Neural progenitor cell (in vitro differentiated cells): ENCODE measurements at regions not wholly inside any gene's neighbourhood (a gene's known extent, or its start where the extent isn't known, plus 50 kb on each side); places are given as distances from the start of the nearest gene placed in this dataset.

ENCODE experiments used
- DNase-seq: peaks from one replicate; pipeline ENCODE4 v3.0.0-alpha.2; 2016; ENCODE audit warnings: low spot score
- H2AFZ ChIP-seq: fragments of 200-600 bp; sonication (generic); replicated peaks from 2 replicates; pipeline ENCODE4 v1.6.1; 2016; ENCODE audit warnings: antibody characterized with exemption
- H3F3A ChIP-seq: fragments of 200-600 bp; sonication (generic); 2 replicates; pipeline ENCODE4 v1.6.1; 2016; ENCODE audit warnings: antibody characterized with exemption, low read depth
- H3K27ac ChIP-seq: fragments of 200-600 bp; sonication (generic); 2 replicates; pipeline ENCODE4 v1.5.1; 2016; ENCODE audit warnings: mild to moderate bottlenecking
- H3K27me3 ChIP-seq: fragments of 200-600 bp; sonication (generic); 2 replicates; pipeline ENCODE4 v1.6.1; 2016; ENCODE audit warnings: mild to moderate bottlenecking, moderate library complexity
- H3K36me3 ChIP-seq: fragments of 200-600 bp; sonication (generic); 2 replicates; pipeline ENCODE4 v1.5.1; 2016
- H3K4me1 ChIP-seq: fragments of 200-600 bp; sonication (generic); 2 replicates; pipeline ENCODE4 v1.6.1; 2016; ENCODE audit warnings: mixed run types
- H3K4me2 ChIP-seq: fragments of 200-600 bp; sonication (generic); 2 replicates; pipeline ENCODE4 v1.6.1; 2016
- H3K4me3 ChIP-seq: fragments of 200-600 bp; sonication (generic); 2 replicates; pipeline ENCODE4 v1.5.1; 2016
- H3K79me2 ChIP-seq: fragments of 200-600 bp; sonication (generic); 2 replicates; pipeline ENCODE4 v1.6.1; 2016; ENCODE audit warnings: low read depth
- H3K9ac ChIP-seq: fragments of 200-600 bp; sonication (generic); 2 replicates; pipeline ENCODE4 v1.6.1; 2016
- H3K9me3 ChIP-seq: fragments of 200-600 bp; sonication (generic); 2 replicates; pipeline ENCODE4 v1.5.1; 2016; ENCODE audit warnings: low read depth
- H4K20me1 ChIP-seq: fragments of 200-600 bp; sonication (generic); 2 replicates; pipeline ENCODE4 v1.6.1; 2016; ENCODE audit warnings: low read depth
- H3K27ac Mint-ChIP-seq: 3 replicates; pipeline ENCODE4 v1.8.0; 2021; ENCODE audit warnings: mixed read lengths
- H3K27me3 Mint-ChIP-seq: 2 replicates; pipeline ENCODE4 v1.8.0; 2022; ENCODE audit warnings: low read depth, mild to moderate bottlenecking, inconsistent platforms, moderate library complexity, mixed read lengths; ENCODE audit not compliant: insufficient read depth
- H3K36me3 Mint-ChIP-seq: 3 replicates; pipeline ENCODE4 v1.8.0; 2021; ENCODE audit warnings: mixed read lengths
- H3K4me1 Mint-ChIP-seq: 3 replicates; pipeline ENCODE4 v1.8.0; 2021; ENCODE audit warnings: mixed read lengths
- H3K4me3 Mint-ChIP-seq: 3 replicates; pipeline ENCODE4 v1.8.0; 2021; ENCODE audit warnings: mild to moderate bottlenecking, moderate library complexity, mixed read lengths
- H3K9me3 Mint-ChIP-seq: 3 replicates; pipeline ENCODE4 v1.8.0; 2020; ENCODE audit warnings: mixed read lengths
- EZH2 ChIP-seq: fragments of 200-600 bp; sonication (generic); IDR thresholded peaks from 2 replicates; pipeline ENCODE4 v1.6.1; 2017; ENCODE audit warnings: antibody characterized with exemption, mild to moderate bottlenecking, moderate library complexity
- EZH2phosphoT487 ChIP-seq: fragments of 200-600 bp; sonication (generic); IDR thresholded peaks from 2 replicates; pipeline ENCODE4 v1.6.1; 2017; ENCODE audit warnings: antibody characterized with exemption
- TF ChIP-seq, protein P1 (sequence below): fragments of 200-600 bp; sonication (generic); IDR thresholded peaks from 2 replicates; pipeline ENCODE4 v1.5.1; 2017; ENCODE audit warnings: antibody characterized with exemption, mild to moderate bottlenecking

DNA sequence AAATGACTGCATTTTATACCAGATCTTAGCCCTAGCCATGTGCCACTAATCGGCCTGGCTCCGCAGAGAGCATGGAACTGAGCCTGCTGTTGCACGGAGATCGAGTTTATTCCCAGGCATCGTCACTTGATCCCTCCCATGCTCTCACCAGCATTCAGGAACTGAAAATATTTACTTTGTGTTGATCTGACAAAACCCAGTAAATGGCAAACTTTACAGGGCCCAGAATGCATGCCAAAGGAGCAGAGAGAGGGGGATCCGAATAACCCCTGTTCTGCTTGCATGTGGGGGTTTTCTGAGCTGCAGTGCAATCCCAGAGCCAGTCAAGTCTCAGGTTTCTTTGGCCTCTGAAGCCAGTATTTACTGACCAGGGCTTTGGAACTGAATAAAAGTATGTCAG, 87.3 kb downstream of the GAS1 start:
- Histone ChIP-seq H4K20me1 (no peaks in the 10 kb centered on the region), H3K27ac (no peak overlapping the region), H3K9me3 (no peaks in the 10 kb centered on the region), H3F3A (no peaks in the 10 kb centered on the region), H3K4me3 (no peak overlapping the region), H3K4me1 (peaks cover 19% of the 10 kb centered on the region), H3K36me3 (no peaks in the 10 kb centered on the region), H3K4me2 (no peak overlapping the region), H2AFZ (peak overlapping the region; percentile 87), H3K27me3 (no peaks in the 10 kb centered on the region), H3K79me2 (no peaks in the 10 kb centered on the region), H3K9ac (no peak overlapping the region)
- no peak overlapping the region for H3K4me3 Mint-ChIP-seq
- H3K27me3 Mint-ChIP-seq = peaks cover 2% of the 10 kb centered on the region
- no peaks in the 10 kb centered on the region for H3K36me3 Mint-ChIP-seq
- DNase-seq = no peak
- no peak overlapping the region for H3K27ac Mint-ChIP-seq
- peaks cover 40% of the 10 kb centered on the region for H3K4me1 Mint-ChIP-seq
- TF ChIP-seq EZH2phosphoT487 (no peak), EZH2 (no peak)
- TF ChIP-seq, protein P1, sequence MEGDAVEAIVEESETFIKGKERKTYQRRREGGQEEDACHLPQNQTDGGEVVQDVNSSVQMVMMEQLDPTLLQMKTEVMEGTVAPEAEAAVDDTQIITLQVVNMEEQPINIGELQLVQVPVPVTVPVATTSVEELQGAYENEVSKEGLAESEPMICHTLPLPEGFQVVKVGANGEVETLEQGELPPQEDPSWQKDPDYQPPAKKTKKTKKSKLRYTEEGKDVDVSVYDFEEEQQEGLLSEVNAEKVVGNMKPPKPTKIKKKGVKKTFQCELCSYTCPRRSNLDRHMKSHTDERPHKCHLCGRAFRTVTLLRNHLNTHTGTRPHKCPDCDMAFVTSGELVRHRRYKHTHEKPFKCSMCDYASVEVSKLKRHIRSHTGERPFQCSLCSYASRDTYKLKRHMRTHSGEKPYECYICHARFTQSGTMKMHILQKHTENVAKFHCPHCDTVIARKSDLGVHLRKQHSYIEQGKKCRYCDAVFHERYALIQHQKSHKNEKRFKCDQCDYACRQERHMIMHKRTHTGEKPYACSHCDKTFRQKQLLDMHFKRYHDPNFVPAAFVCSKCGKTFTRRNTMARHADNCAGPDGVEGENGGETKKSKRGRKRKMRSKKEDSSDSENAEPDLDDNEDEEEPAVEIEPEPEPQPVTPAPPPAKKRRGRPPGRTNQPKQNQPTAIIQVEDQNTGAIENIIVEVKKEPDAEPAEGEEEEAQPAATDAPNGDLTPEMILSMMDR = no peak
- H3K9me3 Mint-ChIP-seq = no peaks in the 10 kb centered on the region

GRCh38 chr9:86859056-86859455, 88.2 kb downstream of the GAS1 start:
- H3K27me3 ChIP-seq = no peaks in the 10 kb centered on the region
- no peak overlapping the region for H3K4me3 ChIP-seq
- H3K9ac ChIP-seq = no peak overlapping the region
- H4K20me1 ChIP-seq = no peaks in the 10 kb centered on the region
- Mint-ChIP-seq H3K27me3 (no peaks in the 10 kb centered on the region), H3K9me3 (no peaks in the 10 kb centered on the region), H3K36me3 (no peaks in the 10 kb centered on the region), H3K27ac (no peak overlapping the region), H3K4me1 (peaks cover 45% of the 10 kb centered on the region), H3K4me3 (no peak overlapping the region)
- no peak overlapping the region for H2AFZ ChIP-seq
- no peak overlapping the region for H3K27ac ChIP-seq
- DNase-seq = no peak
- no peaks in the 10 kb centered on the region for H3K36me3 ChIP-seq
- TF ChIP-seq EZH2 (no peak), EZH2phosphoT487 (no peak)
- TF ChIP-seq, protein P1 = no peak
- no peaks in the 10 kb centered on the region for H3K79me2 ChIP-seq
- peaks cover 25% of the 10 kb centered on the region for H3K4me1 ChIP-seq
- H3K9me3 ChIP-seq = no peaks in the 10 kb centered on the region
- H3F3A ChIP-seq = peaks cover 6% of the 10 kb centered on the region
- H3K4me2 ChIP-seq = no peak overlapping the region

DNA sequence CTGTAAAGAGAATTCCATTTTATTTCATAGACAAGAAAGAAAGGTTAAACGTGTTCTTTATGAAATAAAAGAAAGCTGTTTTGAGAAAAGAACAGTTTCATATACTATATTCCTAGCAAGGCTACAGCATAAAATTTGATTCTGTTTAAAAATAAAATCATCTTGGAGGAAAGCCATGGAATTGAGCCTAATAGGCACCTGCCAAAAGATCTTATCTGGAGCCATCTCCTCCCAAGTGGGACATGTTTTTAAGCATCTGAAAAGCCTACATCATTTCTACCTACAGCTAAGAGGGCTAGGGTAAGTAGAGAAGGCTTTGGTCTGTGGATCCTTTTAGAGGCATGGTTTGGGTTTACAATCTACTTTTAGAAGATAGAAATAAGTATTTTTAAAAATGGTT, 89.3 kb downstream of the GAS1 start:
- no peaks in the 10 kb centered on the region for H3K27me3 Mint-ChIP-seq
- H3K4me3 Mint-ChIP-seq = no peak overlapping the region
- peaks cover 48% of the 10 kb centered on the region for H3K4me1 Mint-ChIP-seq
- no peaks in the 10 kb centered on the region for H3K36me3 Mint-ChIP-seq
- Histone ChIP-seq H3F3A (peaks cover 6% of the 10 kb centered on the region), H3K79me2 (no peaks in the 10 kb centered on the region), H3K36me3 (no peaks in the 10 kb centered on the region), H3K27me3 (no peaks in the 10 kb centered on the region), H3K27ac (no peak overlapping the region), H3K4me1 (peaks cover 25% of the 10 kb centered on the region), H3K4me2 (no peak overlapping the region), H3K9me3 (no peaks in the 10 kb centered on the region), H2AFZ (no peak overlapping the region), H3K9ac (no peak overlapping the region), H4K20me1 (no peaks in the 10 kb centered on the region), H3K4me3 (no peak overlapping the region)
- no peak for TF ChIP-seq EZH2phosphoT487
- TF ChIP-seq, protein P1 = no peak
- no peak for TF ChIP-seq EZH2
- H3K27ac Mint-ChIP-seq = peak overlapping the region; percentile 33
- no peak for DNase-seq
- no peaks in the 10 kb centered on the region for H3K9me3 Mint-ChIP-seq
